Mesenchymal stem cell (in vitro differentiated cells and primary cell): ENCODE measurements at regions not wholly inside any gene's neighbourhood (a gene's known extent, or its start where the extent isn't known, plus 50 kb on each side); places are given as distances from the start of the nearest gene placed in this dataset.

ENCODE experiments used
- DNase-seq: peaks from one replicate; pipeline ENCODE4 v3.0.0-alpha.2; 2013
- H2AFZ ChIP-seq: one replicate; pipeline ENCODE4 v1.6.1; 2013; ENCODE audit warnings: low read depth, mild to moderate bottlenecking, control low read depth, inconsistent platforms, low read length, moderate library complexity
- H2AK5ac ChIP-seq: 2 replicates; pipeline ENCODE4 v1.6.1; 2013; ENCODE audit warnings: low read length, moderate library complexity, mild to moderate bottlenecking, inconsistent platforms; ENCODE audit not compliant: severe bottlenecking
- H2BK120ac ChIP-seq: one replicate; pipeline ENCODE4 v1.6.1; 2013; ENCODE audit warnings: low read depth, mild to moderate bottlenecking, inconsistent platforms, low read length, moderate library complexity
- H2BK12ac ChIP-seq, 2 experiments: one replicate each; pipeline ENCODE4 v1.6.1; 2013; ENCODE audit warnings: inconsistent platforms in 2 of 2, low read length in 2 of 2, mild to moderate bottlenecking in 2 of 2, moderate library complexity in 2 of 2, control low read depth in 1 of 2
- H2BK15ac ChIP-seq: one replicate; pipeline ENCODE4 v1.6.1; 2013; ENCODE audit warnings: mild to moderate bottlenecking, low read depth, inconsistent platforms; ENCODE audit not compliant: poor library complexity, severe bottlenecking
- H2BK5ac ChIP-seq: 2 replicates; pipeline ENCODE4 v1.6.1; 2013; ENCODE audit warnings: low read depth, mild to moderate bottlenecking, low read length, control low read depth, inconsistent platforms; ENCODE audit not compliant: poor library complexity, severe bottlenecking
- H3K14ac ChIP-seq, 2 experiments: one replicate each; pipeline ENCODE4 v1.6.1; 2013; ENCODE audit warnings: inconsistent platforms in 2 of 2, low read length in 2 of 2, control low read depth in 1 of 2, mild to moderate bottlenecking in 1 of 2, moderate library complexity in 1 of 2
- H3K18ac ChIP-seq, 2 experiments: one replicate each; pipeline ENCODE4 v1.6.1; 2013; ENCODE audit warnings: inconsistent platforms in 2 of 2, low read length in 2 of 2, control low read depth in 1 of 2, low read depth in 1 of 2, mild to moderate bottlenecking in 1 of 2
- H3K23ac ChIP-seq, 2 experiments: one replicate each; pipeline ENCODE4 v1.6.1; 2013; ENCODE audit warnings: inconsistent platforms in 2 of 2, low read length in 2 of 2, mild to moderate bottlenecking in 2 of 2, moderate library complexity in 2 of 2, control low read depth in 1 of 2
- H3K27ac ChIP-seq: 2 replicates; pipeline ENCODE4 v1.5.1; 2013; ENCODE audit warnings: mild to moderate bottlenecking, moderate library complexity, low read length, control low read depth, inconsistent platforms; ENCODE audit not compliant: poor library complexity, severe bottlenecking
- H3K27me3 ChIP-seq, 2 experiments: 2 replicates each; pipeline versions ENCODE4 v1.6.1 to v1.7.0; 2013; ENCODE audit warnings: low read length in 2 of 2, mild to moderate bottlenecking in 2 of 2, moderate library complexity in 2 of 2, control low read depth in 1 of 2, inconsistent platforms in 1 of 2; ENCODE audit not compliant: control insufficient read depth in 1 of 2, insufficient read depth in 1 of 2
- H3K36me3 ChIP-seq, 2 experiments: 2 replicates each; pipeline versions ENCODE4 v1.6.1 to v1.7.0; 2013; ENCODE audit warnings: low read length in 2 of 2, control low read depth in 1 of 2, inconsistent platforms in 1 of 2, low read depth in 1 of 2, mild to moderate bottlenecking in 1 of 2; ENCODE audit not compliant: insufficient read depth in 2 of 2, control insufficient read depth in 1 of 2
- H3K4ac ChIP-seq, 2 experiments: one replicate each; pipeline ENCODE4 v1.6.1; 2013; ENCODE audit warnings: inconsistent platforms in 2 of 2, low read length in 2 of 2, mild to moderate bottlenecking in 2 of 2, moderate library complexity in 2 of 2, control low read depth in 1 of 2, low read depth in 1 of 2
- H3K4me1 ChIP-seq: 2 replicates; pipeline ENCODE4 v1.6.1; 2013; ENCODE audit warnings: low read depth, low read length, control low read depth; ENCODE audit not compliant: control insufficient read depth, insufficient read depth
- H3K4me2 ChIP-seq: 2 replicates; pipeline ENCODE4 v1.6.1; 2013; ENCODE audit warnings: low read length, mild to moderate bottlenecking, inconsistent platforms; ENCODE audit not compliant: poor library complexity, severe bottlenecking
- H3K4me3 ChIP-seq, 2 experiments: 2 replicates each; pipeline versions ENCODE4 v1.5.1 to v1.7.0; 2013; ENCODE audit warnings: low read length in 2 of 2, mild to moderate bottlenecking in 2 of 2, control low read depth in 1 of 2, low read depth in 1 of 2; ENCODE audit not compliant: insufficient read depth in 1 of 2
- H3K79me1 ChIP-seq: replicated peaks from 2 replicates; pipeline ENCODE4 v1.6.1; 2013; ENCODE audit warnings: mild to moderate bottlenecking, control low read depth, low read length, inconsistent platforms; ENCODE audit not compliant: poor library complexity, severe bottlenecking
- H3K9ac ChIP-seq: 2 replicates; pipeline ENCODE4 v1.7.0; 2013; ENCODE audit warnings: mild to moderate bottlenecking, low read length, moderate library complexity
- H3K9me3 ChIP-seq: 2 replicates; pipeline ENCODE4 v1.7.0; 2013; ENCODE audit warnings: mild to moderate bottlenecking, low read length; ENCODE audit not compliant: control insufficient read depth
- H4K8ac ChIP-seq: one replicate; pipeline ENCODE4 v1.6.1; 2013; ENCODE audit warnings: inconsistent platforms, mild to moderate bottlenecking, low read length, moderate library complexity
- H4K91ac ChIP-seq: one replicate; pipeline ENCODE4 v1.6.1; 2013; ENCODE audit warnings: mild to moderate bottlenecking, low read length, inconsistent platforms
- WGBS: methylation state at CpG from one replicate; pipeline ENCODE4 v1.1.7; 2013; ENCODE audit warnings: mixed read lengths; 5-methylcytosine and 5-hydroxymethylcytosine counted together

GRCh38 chr2:34827398-34827797 lies 1228.3 kb upstream of the FAM98A start:
- Histone ChIP-seq H3K27me3 (no peaks in the 10 kb centered on the region), H2AK5ac (no peak overlapping the region), H3K36me3 (no peaks in the 10 kb centered on the region), H2BK5ac (no peak overlapping the region), H3K23ac (no peak overlapping the region), H3K14ac (no peak overlapping the region), H4K91ac (no peak overlapping the region), H3K4me3 (no peak overlapping the region), H3K9ac (no peak overlapping the region), H2AFZ (no peak overlapping the region), H3K4ac (no peak overlapping the region), H3K27ac (no peak overlapping the region), H2BK15ac (no peak overlapping the region), H3K9me3 (peaks cover 17% of the 10 kb centered on the region), H2BK12ac (no peak overlapping the region), H3K79me1 (no peaks in the 10 kb centered on the region), H4K8ac (no peak overlapping the region), H3K18ac (no peak overlapping the region), H3K4me2 (no peak overlapping the region), H3K4me1 (no peaks in the 10 kb centered on the region), H2BK120ac (no peak overlapping the region)
- DNase-seq, result no peak
- 86% methylated on average over 1 of the region's 1 CpG for WGBS

- Histone ChIP-seq H3K4me3 (no peak overlapping the region), H2AFZ (no peak overlapping the region)
Measured at GRCh38 chr2:34825686-34826085, 1226.6 kb upstream of the FAM98A start.

DNA sequence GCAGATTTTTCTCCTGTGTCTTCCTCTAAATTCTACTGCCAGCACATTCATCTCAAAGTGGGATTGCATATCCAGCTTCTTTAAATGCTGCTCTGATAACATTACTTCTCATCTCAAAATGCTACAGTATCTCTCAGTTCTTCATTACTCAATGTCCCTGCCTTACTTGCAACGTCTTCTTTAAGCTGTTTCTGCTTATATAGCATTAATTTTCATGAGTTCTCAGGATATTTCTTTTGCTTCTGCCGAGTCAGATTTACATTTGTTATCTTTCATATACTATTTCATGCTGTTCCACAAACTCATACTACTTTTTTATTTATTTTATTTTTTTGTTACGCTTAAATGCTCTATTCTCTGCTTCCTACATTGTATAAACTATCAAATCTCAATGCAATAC lies 1223.5 kb upstream of the FAM98A start:
- Histone ChIP-seq H2AFZ (no peak overlapping the region), H2BK5ac (no peak overlapping the region), H2BK120ac (no peak overlapping the region), H3K27me3 (no peaks in the 10 kb centered on the region), H3K18ac (no peak overlapping the region), H2BK12ac (no peak overlapping the region), H3K27ac (no peak overlapping the region), H3K23ac (no peak overlapping the region), H3K4me1 (no peaks in the 10 kb centered on the region), H3K9ac (no peak overlapping the region), H3K36me3 (no peaks in the 10 kb centered on the region), H3K4ac (no peak overlapping the region), H3K9me3 (no peaks in the 10 kb centered on the region), H4K91ac (no peak overlapping the region), H3K79me1 (no peaks in the 10 kb centered on the region), H3K4me3 (no peak overlapping the region), H3K4me2 (no peak overlapping the region), H4K8ac (no peak overlapping the region), H3K14ac (no peak overlapping the region), H2AK5ac (no peak overlapping the region), H2BK15ac (no peak overlapping the region)
- WGBS, result 79% methylated on average over 2 of the region's 3 CpGs
- no peak for DNase-seq

More at GRCh38 chr2:34825686-34826085, 1226.6 kb upstream of the FAM98A start:
- Histone ChIP-seq H4K91ac (no peak overlapping the region), H3K27ac (no peak overlapping the region), H2BK5ac (no peak overlapping the region), H3K9ac (no peak overlapping the region), H3K23ac (no peak overlapping the region), H3K79me1 (no peaks in the 10 kb centered on the region), H2BK120ac (no peak overlapping the region), H3K27me3 (no peaks in the 10 kb centered on the region), H3K36me3 (no peaks in the 10 kb centered on the region), H4K8ac (no peak overlapping the region), H3K4me1 (no peaks in the 10 kb centered on the region), H3K14ac (no peak overlapping the region), H3K4ac (no peak overlapping the region), H2AK5ac (no peak overlapping the region), H2BK12ac (no peak overlapping the region), H2BK15ac (no peak overlapping the region), H3K4me2 (no peak overlapping the region), H3K18ac (no peak overlapping the region), H3K9me3 (peaks cover 9% of the 10 kb centered on the region)
- 95% methylated on average over 3 of the region's 4 CpGs for WGBS
- DNase-seq, result no peak

DNA sequence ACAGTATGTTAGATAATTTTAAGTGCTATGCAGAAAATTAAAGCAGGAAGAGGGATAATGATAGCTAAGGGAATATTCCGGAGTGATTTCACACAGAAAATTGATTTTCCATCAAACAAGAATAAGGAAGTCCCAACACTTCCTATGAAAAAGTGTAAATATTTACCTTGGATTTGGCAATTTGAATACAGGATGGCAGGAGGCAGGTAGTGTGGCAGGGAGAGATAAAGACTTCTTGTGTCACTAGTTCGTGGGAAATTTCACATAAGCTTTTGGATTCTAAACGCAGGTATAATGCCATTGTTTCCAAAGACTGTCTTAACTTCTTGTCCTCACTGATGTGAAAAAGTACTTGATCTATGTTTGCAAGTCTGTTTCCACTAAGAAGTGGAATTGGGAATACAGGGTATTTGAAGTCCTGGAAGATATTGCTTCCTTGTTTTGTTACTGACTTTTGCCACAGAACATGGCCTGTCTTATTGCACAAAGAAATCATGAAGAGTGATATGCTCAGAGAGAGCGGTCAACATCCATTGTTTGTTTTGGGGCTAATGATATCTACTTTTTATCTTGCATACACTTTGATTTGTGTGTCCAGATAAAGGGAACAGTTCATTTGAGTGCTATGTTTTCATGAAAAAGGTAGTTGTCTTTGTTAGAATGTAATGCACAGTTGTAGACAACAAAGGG lies 1216.1 kb upstream of the FAM98A start:
- no peak overlapping the region for H4K8ac ChIP-seq
- no peak overlapping the region for H2BK12ac ChIP-seq
- H3K9me3 ChIP-seq, result no peaks in the 10 kb centered on the region
- H2AK5ac ChIP-seq, result no peak overlapping the region
- H3K9ac ChIP-seq, result no peak overlapping the region
- no peak overlapping the region for H3K4me2 ChIP-seq
- no peaks in the 10 kb centered on the region for H3K4me1 ChIP-seq
- no peak overlapping the region for H3K4me3 ChIP-seq
- H2BK120ac ChIP-seq, result no peak overlapping the region
- no peak overlapping the region for H3K4ac ChIP-seq
- no peaks in the 10 kb centered on the region for H3K36me3 ChIP-seq
- H2AFZ ChIP-seq, result no peak overlapping the region
- no peaks in the 10 kb centered on the region for H3K27me3 ChIP-seq
- H3K27ac ChIP-seq, result no peak overlapping the region
- H2BK15ac ChIP-seq, result no peak overlapping the region
- no peak overlapping the region for H3K14ac ChIP-seq
- 71% methylated on average over 3 of the region's 4 CpGs for WGBS
- no peak overlapping the region for H2BK5ac ChIP-seq
- H3K23ac ChIP-seq, result no peak overlapping the region
- no peak for DNase-seq
- no peak overlapping the region for H4K91ac ChIP-seq
- H3K18ac ChIP-seq, result no peak overlapping the region
- no peaks in the 10 kb centered on the region for H3K79me1 ChIP-seq
